Keratinocyte (primary cell): ENCODE measurements at regions not wholly inside any gene's neighbourhood (a gene's known extent, or its start where the extent isn't known, plus 50 kb on each side); places are given as distances from the start of the nearest gene placed in this dataset.

Experiments
- DNase-seq: peaks from one replicate; pipeline ENCODE4 v3.0.0-alpha.2; 2011; ENCODE audit warnings: low read depth, missing footprints, low spot score
- FAIRE-seq: peaks from 2 replicates; lab custom pipeline; 2011; peaks lifted over from hg19 to GRCh38; lab: Jason Lieb, UNC
- H2AFZ ChIP-seq: 2 replicates; pipeline ENCODE4 v1.6.0; 2012; ENCODE audit warnings: low read length, control low read depth, inconsistent platforms; ENCODE audit not compliant: control insufficient read depth
- H3K27ac ChIP-seq: 2 replicates; pipeline ENCODE4 v1.5.1; 2011; ENCODE audit warnings: low read length; ENCODE audit not compliant: control insufficient read depth, insufficient read depth
- H3K27me3 ChIP-seq: 3 replicates; pipeline ENCODE4 v1.6.0; 2011; ENCODE audit warnings: low read length; ENCODE audit not compliant: control insufficient read depth, insufficient read depth; ENCODE audit errors: extremely low read depth
- H3K36me3 ChIP-seq, 2 experiments: 2 replicates in 1 of 2; 3 replicates in 1 of 2; pipeline ENCODE4 v1.5.1; 2011; ENCODE audit warnings: low read length in 2 of 2, mild to moderate bottlenecking in 1 of 2; ENCODE audit not compliant: control insufficient read depth in 2 of 2, insufficient read depth in 2 of 2; ENCODE audit errors: extremely low read depth in 1 of 2
- H3K4me1 ChIP-seq: 3 replicates; pipeline ENCODE4 v1.5.1; 2011; ENCODE audit warnings: low read length; ENCODE audit not compliant: control insufficient read depth, insufficient read depth; ENCODE audit errors: extremely low read depth
- H3K4me2 ChIP-seq: 3 replicates; pipeline ENCODE4 v1.6.0; 2011; ENCODE audit warnings: low read depth, low read length; ENCODE audit not compliant: control insufficient read depth, insufficient read depth; ENCODE audit errors: extremely low read depth
- H3K4me3 ChIP-seq, 3 experiments: fragments of 200-600 bp in 1 of 3; sonication (generic) in 1 of 3; 2 replicates in 2 of 3; 3 replicates in 1 of 3; pipeline ENCODE4 v1.5.1; 2011 to 2016; ENCODE audit warnings: low read length in 3 of 3, mild to moderate bottlenecking in 3 of 3, control low read depth in 2 of 3, inconsistent platforms in 1 of 3, low read depth in 1 of 3, mixed read lengths in 1 of 3, mixed run types in 1 of 3, moderate library complexity in 1 of 3; ENCODE audit not compliant: control insufficient read depth in 2 of 3, insufficient read depth in 2 of 3; ENCODE audit errors: extremely low read depth in 1 of 3
- H3K79me2 ChIP-seq: 2 replicates; pipeline ENCODE4 v1.6.0; 2012; ENCODE audit warnings: low read length; ENCODE audit not compliant: control insufficient read depth, insufficient read depth
- H3K9ac ChIP-seq: 3 replicates; pipeline ENCODE4 v1.6.0; 2011; ENCODE audit warnings: low read length; ENCODE audit not compliant: control insufficient read depth, insufficient read depth; ENCODE audit errors: extremely low read depth
- H3K9me1 ChIP-seq: 3 replicates; pipeline ENCODE4 v1.6.0; 2011; ENCODE audit warnings: low read length; ENCODE audit not compliant: control insufficient read depth, insufficient read depth; ENCODE audit errors: extremely low read depth
- H3K9me3 ChIP-seq: 2 replicates; pipeline ENCODE4 v1.5.1; 2012; ENCODE audit warnings: low read depth, low read length; ENCODE audit not compliant: control insufficient read depth
- H4K20me1 ChIP-seq: 3 replicates; pipeline ENCODE4 v1.6.0; 2011; ENCODE audit warnings: low read length; ENCODE audit not compliant: control insufficient read depth, insufficient read depth; ENCODE audit errors: extremely low read depth
- CTCF ChIP-seq, 3 experiments: IDR thresholded peaks in 1 of 3; conservative IDR thresholded peaks in 1 of 3; optimal IDR thresholded peaks in 1 of 3; 2 replicates in 2 of 3; 3 replicates in 1 of 3; pipeline versions ENCODE3 to v1.5.1; 2011; ENCODE audit warnings: low read length in 3 of 3, mild to moderate bottlenecking in 3 of 3, moderate library complexity in 2 of 3, control low read depth in 1 of 3, inconsistent platforms in 1 of 3; ENCODE audit not compliant: insufficient read depth in 2 of 3; ENCODE audit errors: extremely low read depth in 1 of 3
- EZH2 ChIP-seq: IDR thresholded peaks from one replicate; pipeline ENCODE4 v1.6.1; 2012; ENCODE audit warnings: inconsistent platforms, mild to moderate bottlenecking, low read length, moderate library complexity
- dilution Hi-C: fragments of 300-500 bp; cut with MboI; formaldehyde crosslinking; loops from one replicate; pipeline ENCODE4 v1.7.0; 2020; ENCODE audit warnings: low sequenced_read_pairs; ENCODE audit not compliant: extremely low pct_ligation_motif_present

- TF ChIP-seq EZH2 = no peak
- no peak for TF ChIP-seq CTCF (optimal IDR thresholded peaks at IDR 0.05 in 1 of 3, IDR thresholded peaks at IDR 0.05 in 1 of 3, conservative IDR thresholded peaks at IDR 0.05 in 1 of 3; ENCODE audit: extremely low read depth in 1 of 3, insufficient read depth in 2 of 3, low read length in 3 of 3)
- no peaks in the 10 kb centered on the region for H3K9me1 ChIP-seq
- no peaks in the 10 kb centered on the region for H3K27me3 ChIP-seq
- no peaks in the 10 kb centered on the region for H4K20me1 ChIP-seq
- H3K4me2 ChIP-seq = no peak overlapping the region
- H3K4me3 ChIP-seq = no peak overlapping the region
- no peak overlapping the region for H3K9ac ChIP-seq
- DNase-seq (no peak), FAIRE-seq (no peak)
- H3K79me2 ChIP-seq = no peaks in the 10 kb centered on the region
- no peak overlapping the region for H2AFZ ChIP-seq
- H3K27ac ChIP-seq = no peak overlapping the region
- dilution Hi-C loops = no loop called here
- H3K4me1 ChIP-seq = no peaks in the 10 kb centered on the region
- no peaks in the 10 kb centered on the region for H3K9me3 ChIP-seq
- H3K36me3 ChIP-seq = no peaks in the 10 kb centered on the region
These were observed 425.5 kb downstream of the TENT5A start for GRCh38 chr6:81326881-81327561.

- Histone ChIP-seq H3K36me3 (no peaks in the 10 kb centered on the region), H3K27ac (no peak overlapping the region), H4K20me1 (no peaks in the 10 kb centered on the region), H3K27me3 (no peaks in the 10 kb centered on the region), H3K4me1 (no peaks in the 10 kb centered on the region), H2AFZ (no peak overlapping the region), H3K9ac (no peak overlapping the region), H3K9me1 (no peaks in the 10 kb centered on the region), H3K4me2 (no peak overlapping the region), H3K79me2 (no peaks in the 10 kb centered on the region), H3K4me3 (no peak overlapping the region), H3K9me3 (no peaks in the 10 kb centered on the region)
- dilution Hi-C loops = no loop called here
- no peak for TF ChIP-seq EZH2
- DNase-seq (no peak), FAIRE-seq (no peak)
These were observed 442.7 kb downstream of the TENT5A start for GRCh38 chr6:81309811-81310210.
